ENCODE measurements at regions not wholly inside any gene's neighbourhood (a gene's known extent, or its start where the extent isn't known, plus 50 kb on each side); places are given as distances from the start of the nearest gene placed in this dataset.
A peak's percentile ranks its signal among the peaks of the same experiment; 100 is the strongest.

- no peak overlapping the region for H3K4me3 ChIP-seq (ENCODE audit: extremely low read depth, insufficient read depth, low read length, poor library complexity, severe bottlenecking)
- H3K27ac ChIP-seq (ENCODE audit: low read depth, low read length, severe bottlenecking): peak overlapping the region; percentile 63
- 92 to 100% methylated on average over 1 to 2 of the region's 4 CpGs for WGBS, 2 experiments (ENCODE audit: insufficient coverage in 2 of 2)
- peaks cover 3% of the 10 kb centered on the region for H3K9me3 ChIP-seq (ENCODE audit: control insufficient read depth, low read length)
- H3K4me1 ChIP-seq (ENCODE audit: control insufficient read depth, insufficient read depth, low read length, poor library complexity, severe bottlenecking): no peaks in the 10 kb centered on the region
- no peaks in the 10 kb centered on the region for H3K36me3 ChIP-seq (ENCODE audit: control insufficient read depth, insufficient read depth, low read length)
Observed at GRCh38 chr4:189022440-189023035, 883.3 kb downstream of the TRIML1 start.

- H3K9me3 ChIP-seq (ENCODE audit: control insufficient read depth, low read length): no peaks in the 10 kb centered on the region
- no peaks in the 10 kb centered on the region for H3K4me1 ChIP-seq (ENCODE audit: control insufficient read depth, insufficient read depth, low read length, poor library complexity, severe bottlenecking)
- no peak overlapping the region for H3K27ac ChIP-seq (ENCODE audit: low read depth, low read length, severe bottlenecking)
- 74 to 96% methylated on average over 3 to 5 of the region's 9 CpGs for WGBS, 2 experiments (ENCODE audit: insufficient coverage in 2 of 2)
- no peaks in the 10 kb centered on the region for H3K36me3 ChIP-seq (ENCODE audit: control insufficient read depth, insufficient read depth, low read length)
- no peak overlapping the region for H3K4me3 ChIP-seq (ENCODE audit: extremely low read depth, insufficient read depth, low read length, poor library complexity, severe bottlenecking)
Observed at GRCh38 chr4:189029976-189030504, 890.8 kb downstream of the TRIML1 start.

GRCh38 chr4:189032606-189033338 lies 893.5 kb downstream of the TRIML1 start:
- Histone ChIP-seq H3K4me1 (ENCODE audit: control insufficient read depth, insufficient read depth, low read length, poor library complexity, severe bottlenecking) (no peaks in the 10 kb centered on the region), H3K4me3 (ENCODE audit: extremely low read depth, insufficient read depth, low read length, poor library complexity, severe bottlenecking) (no peak overlapping the region), H3K27ac (ENCODE audit: low read depth, low read length, severe bottlenecking) (no peak overlapping the region), H3K36me3 (ENCODE audit: control insufficient read depth, insufficient read depth, low read length) (no peaks in the 10 kb centered on the region), H3K9me3 (ENCODE audit: control insufficient read depth, low read length) (no peaks in the 10 kb centered on the region)
- WGBS, 2 experiments (ENCODE audit: insufficient coverage in 2 of 2): 75 to 87% methylated on average over 7 of the region's 10 CpGs

GRCh38 chr4:189033801-189034347 lies 894.6 kb downstream of the TRIML1 start:
- H3K4me1 ChIP-seq (ENCODE audit: control insufficient read depth, insufficient read depth, low read length, poor library complexity, severe bottlenecking): no peaks in the 10 kb centered on the region
- 85 to 90% methylated on average over 12 to 13 of the region's 13 CpGs for WGBS, 2 experiments (ENCODE audit: insufficient coverage in 2 of 2)
- no peak overlapping the region for H3K27ac ChIP-seq (ENCODE audit: low read depth, low read length, severe bottlenecking)
- H3K9me3 ChIP-seq (ENCODE audit: control insufficient read depth, low read length): no peaks in the 10 kb centered on the region
- H3K36me3 ChIP-seq (ENCODE audit: control insufficient read depth, insufficient read depth, low read length): no peaks in the 10 kb centered on the region
- no peak overlapping the region for H3K4me3 ChIP-seq (ENCODE audit: extremely low read depth, insufficient read depth, low read length, poor library complexity, severe bottlenecking)

GRCh38 chr4:189035091-189035490 lies 895.9 kb downstream of the TRIML1 start:
- WGBS, 2 experiments (ENCODE audit: insufficient coverage in 2 of 2): 94 to 97% methylated on average over 13 of the region's 14 CpGs
- no peaks in the 10 kb centered on the region for H3K36me3 ChIP-seq (ENCODE audit: control insufficient read depth, insufficient read depth, low read length)

GRCh38 chr4:189035654-189036053 lies 896.4 kb downstream of the TRIML1 start:
- 93% methylated on average over 18 of the region's 19 CpGs for WGBS, 2 experiments (ENCODE audit: insufficient coverage in 2 of 2)
- Histone ChIP-seq H3K4me3 (ENCODE audit: extremely low read depth, insufficient read depth, low read length, poor library complexity, severe bottlenecking) (no peak overlapping the region), H3K36me3 (ENCODE audit: control insufficient read depth, insufficient read depth, low read length) (no peaks in the 10 kb centered on the region), H3K4me1 (ENCODE audit: control insufficient read depth, insufficient read depth, low read length, poor library complexity, severe bottlenecking) (no peaks in the 10 kb centered on the region), H3K9me3 (ENCODE audit: control insufficient read depth, low read length) (no peaks in the 10 kb centered on the region), H3K27ac (ENCODE audit: low read depth, low read length, severe bottlenecking) (no peak overlapping the region)

More at GRCh38 chr4:189035091-189035490, 895.9 kb downstream of the TRIML1 start:
- H3K4me1 ChIP-seq (ENCODE audit: control insufficient read depth, insufficient read depth, low read length, poor library complexity, severe bottlenecking): no peaks in the 10 kb centered on the region
- no peak overlapping the region for H3K4me3 ChIP-seq (ENCODE audit: extremely low read depth, insufficient read depth, low read length, poor library complexity, severe bottlenecking)
- no peak overlapping the region for H3K27ac ChIP-seq (ENCODE audit: low read depth, low read length, severe bottlenecking)
- no peaks in the 10 kb centered on the region for H3K9me3 ChIP-seq (ENCODE audit: control insufficient read depth, low read length)

GRCh38 chr4:189036906-189037305 lies 897.7 kb downstream of the TRIML1 start:
- WGBS, 2 experiments (ENCODE audit: insufficient coverage in 2 of 2): 69 to 86% methylated on average over 3 to 5 of the region's 6 CpGs
- Histone ChIP-seq H3K36me3 (ENCODE audit: control insufficient read depth, insufficient read depth, low read length) (no peaks in the 10 kb centered on the region), H3K4me1 (ENCODE audit: control insufficient read depth, insufficient read depth, low read length, poor library complexity, severe bottlenecking) (no peaks in the 10 kb centered on the region), H3K4me3 (ENCODE audit: extremely low read depth, insufficient read depth, low read length, poor library complexity, severe bottlenecking) (no peak overlapping the region), H3K9me3 (ENCODE audit: control insufficient read depth, low read length) (no peaks in the 10 kb centered on the region), H3K27ac (ENCODE audit: low read depth, low read length, severe bottlenecking) (no peak overlapping the region)

- no peaks in the 10 kb centered on the region for H3K36me3 ChIP-seq (ENCODE audit: control insufficient read depth, insufficient read depth, low read length)
- no peak overlapping the region for H3K27ac ChIP-seq (ENCODE audit: low read depth, low read length, severe bottlenecking)
- H3K4me3 ChIP-seq (ENCODE audit: extremely low read depth, insufficient read depth, low read length, poor library complexity, severe bottlenecking): no peak overlapping the region
- H3K4me1 ChIP-seq (ENCODE audit: control insufficient read depth, insufficient read depth, low read length, poor library complexity, severe bottlenecking): peaks cover 4% of the 10 kb centered on the region
- WGBS, 2 experiments (ENCODE audit: insufficient coverage in 2 of 2): 80% methylated on average over 1 of the region's 1 CpG; no CpG with 5 or more reads in 1 of the 2 experiments
- H3K9me3 ChIP-seq (ENCODE audit: control insufficient read depth, low read length): no peaks in the 10 kb centered on the region
Observed at GRCh38 chr4:189046642-189047041, 894.0 kb upstream of the FRG1 start.

- no peak overlapping the region for H3K27ac ChIP-seq (ENCODE audit: low read depth, low read length, severe bottlenecking)
- no peak overlapping the region for H3K4me3 ChIP-seq (ENCODE audit: extremely low read depth, insufficient read depth, low read length, poor library complexity, severe bottlenecking)
- H3K36me3 ChIP-seq (ENCODE audit: control insufficient read depth, insufficient read depth, low read length): no peaks in the 10 kb centered on the region
- no peaks in the 10 kb centered on the region for H3K9me3 ChIP-seq (ENCODE audit: control insufficient read depth, low read length)
- H3K4me1 ChIP-seq (ENCODE audit: control insufficient read depth, insufficient read depth, low read length, poor library complexity, severe bottlenecking): peaks cover 4% of the 10 kb centered on the region
- 60 to 92% methylated on average over 1 of the region's 1 CpG for WGBS, 2 experiments (ENCODE audit: insufficient coverage in 2 of 2)
Observed at GRCh38 chr4:189048119-189048518, 892.6 kb upstream of the FRG1 start.

- H3K36me3 ChIP-seq (ENCODE audit: control insufficient read depth, insufficient read depth, low read length): no peaks in the 10 kb centered on the region
Observed at GRCh38 chr4:189049682-189050081, 891.0 kb upstream of the FRG1 start.

More at GRCh38 chr4:189049682-189050081, 891.0 kb upstream of the FRG1 start:
- Histone ChIP-seq H3K9me3 (ENCODE audit: control insufficient read depth, low read length) (no peaks in the 10 kb centered on the region), H3K27ac (ENCODE audit: low read depth, low read length, severe bottlenecking) (no peak overlapping the region), H3K4me1 (ENCODE audit: control insufficient read depth, insufficient read depth, low read length, poor library complexity, severe bottlenecking) (peaks cover 4% of the 10 kb centered on the region), H3K4me3 (ENCODE audit: extremely low read depth, insufficient read depth, low read length, poor library complexity, severe bottlenecking) (no peak overlapping the region)
- WGBS, 2 experiments (ENCODE audit: insufficient coverage in 2 of 2): 71 to 80% methylated on average over 4 of the region's 8 CpGs
